B cell (primary cell): ENCODE measurements at regions not wholly inside any gene's neighbourhood (a gene's known extent, or its start where the extent isn't known, plus 50 kb on each side); places are given as distances from the start of the nearest gene placed in this dataset.

Source experiments
- ATAC-seq: fragments of 200-7000 bp; cut with Tn5 transposase; one replicate; pipeline ENCODE4 v1.10.0; 2021; ENCODE audit warnings: low read depth, mild to moderate bottlenecking, moderate number of reproducible peaks, moderate library complexity
- CTCF ChIA-PET: fragments of 350-600 bp; sonication (Branson Sonifier 250); formaldehyde crosslinking; loops from one replicate; lab custom pipeline; 2021; ENCODE audit warnings: antibody characterized with exemption, inconsistent platforms; lab: Charles Lee
- POLR2A ChIA-PET: fragments of 350-600 bp; sonication (Branson Sonifier 250); formaldehyde crosslinking; loops from one replicate; lab custom pipeline; 2021; ENCODE audit warnings: antibody characterized with exemption; lab: Charles Lee
- DNase-seq: peaks from one replicate; pipeline ENCODE4 v3.0.0; 2013
- H2AFZ ChIP-seq: 2 replicates; pipeline ENCODE4 v1.6.1; 2012; ENCODE audit warnings: mild to moderate bottlenecking, low read depth, low read length; ENCODE audit not compliant: insufficient read depth, poor library complexity, severe bottlenecking
- H3K27ac ChIP-seq, 2 donors: 1 replicate in 1 of 2; 2 replicates in 1 of 2; pipeline ENCODE4 v1.5.1; 2012 to 2013; ENCODE audit warnings: low read length in 2 of 2, mild to moderate bottlenecking in 2 of 2, moderate library complexity in 1 of 2
- H3K27me3 ChIP-seq, 4 experiments: fragments of 200-600 bp in 1 of 4; sonication (generic) in 1 of 4; replicated peaks in 1 of 4; 1 replicate in 2 of 4; 2 replicates in 2 of 4; pipeline versions ENCODE4 v1.6.1 to v1.7.0; 2013 to 2016; ENCODE audit warnings: low read length in 3 of 4, mild to moderate bottlenecking in 2 of 4, mixed read lengths in 1 of 4, moderate library complexity in 1 of 4; ENCODE audit not compliant: insufficient read depth in 4 of 4, control insufficient read depth in 3 of 4; ENCODE audit errors: control extremely low read depth in 1 of 4
- H3K36me3 ChIP-seq, 2 experiments: replicated peaks in 1 of 2; 1 replicate in 1 of 2; 2 replicates in 1 of 2; pipeline versions ENCODE4 v1.6.1 to v1.7.1; 2013; ENCODE audit warnings: low read length in 1 of 2; ENCODE audit not compliant: insufficient read depth in 2 of 2, control insufficient read depth in 1 of 2; ENCODE audit errors: control extremely low read depth in 1 of 2, extremely low read depth in 1 of 2
- H3K4me1 ChIP-seq, 2 donors: fragments of 200-600 bp in 1 of 2; sonication (generic) in 1 of 2; 1 replicate in 1 of 2; 2 replicates in 1 of 2; pipeline versions ENCODE4 v1.5.1 to v1.6.1; 2013 to 2017; ENCODE audit warnings: low read length in 2 of 2; ENCODE audit not compliant: control insufficient read depth in 2 of 2, insufficient read depth in 2 of 2
- H3K4me2 ChIP-seq: replicated peaks from 2 replicates; pipeline ENCODE3; 2012; ENCODE audit warnings: mild to moderate bottlenecking, low read depth, low read length; ENCODE audit not compliant: poor library complexity, severe bottlenecking
- H3K4me3 ChIP-seq, 5 experiments: fragments of 200-600 bp in 1 of 5; sonication (generic) in 1 of 5; 1 replicate in 3 of 5; 2 replicates in 2 of 5; pipeline versions ENCODE4 v1.5.1 to v1.7.0; 2011 to 2016; ENCODE audit warnings: low read length in 4 of 5, mild to moderate bottlenecking in 4 of 5, low read depth in 2 of 5, control low read depth in 1 of 5, moderate library complexity in 1 of 5; ENCODE audit not compliant: insufficient read depth in 1 of 5; ENCODE audit errors: control extremely low read depth in 1 of 5, extremely low read depth in 1 of 5
- H3K79me2 ChIP-seq: fragments of 200-600 bp; sonication (generic); one replicate; pipeline ENCODE4 v1.6.0; 2016; ENCODE audit warnings: low read length; ENCODE audit not compliant: control insufficient read depth, insufficient read depth
- H3K9ac ChIP-seq: fragments of 200-600 bp; sonication (generic); 2 replicates; pipeline ENCODE4 v1.6.1; 2017; ENCODE audit warnings: mild to moderate bottlenecking, low read length, moderate library complexity
- H3K9me3 ChIP-seq, 3 donors: one replicate each; pipeline versions ENCODE4 v1.6.1 to v1.7.1; 2013; ENCODE audit warnings: low read length in 2 of 3; ENCODE audit not compliant: control insufficient read depth in 2 of 3, insufficient read depth in 1 of 3; ENCODE audit errors: control extremely low read depth in 1 of 3
- H4K20me1 ChIP-seq: 2 replicates; pipeline ENCODE4 v1.6.0; 2012; ENCODE audit warnings: mild to moderate bottlenecking, low read length; ENCODE audit not compliant: insufficient read depth, control insufficient read depth, poor library complexity, severe bottlenecking
- H3K27ac Mint-ChIP-seq: one replicate; pipeline ENCODE4 v1.8.0; 2021; ENCODE audit warnings: mixed read lengths
- H3K27me3 Mint-ChIP-seq: one replicate; pipeline ENCODE4 v1.8.0; 2021; ENCODE audit warnings: mixed read lengths
- H3K4me1 Mint-ChIP-seq: one replicate; pipeline ENCODE4 v1.8.0; 2021; ENCODE audit warnings: mixed read lengths
- H3K4me3 Mint-ChIP-seq: one replicate; pipeline ENCODE4 v1.8.0; 2021; ENCODE audit warnings: mixed read lengths
- H3K9me3 Mint-ChIP-seq: one replicate; pipeline ENCODE4 v1.8.0; 2022; ENCODE audit warnings: mixed read lengths; ENCODE audit not compliant: insufficient read depth
- EZH2 ChIP-seq: IDR thresholded peaks from 2 replicates; pipeline ENCODE4 v1.6.1; 2012; ENCODE audit warnings: borderline replicate concordance, low read depth, mild to moderate bottlenecking, moderate library complexity, low read length; ENCODE audit not compliant: insufficient read depth, poor library complexity, severe bottlenecking
- WGBS: methylation state at CpG from one replicate; pipeline ENCODE4 v1.1.5; 2013; ENCODE audit warnings: missing lambda C conversion rate; ENCODE audit not compliant: insufficient coverage; 5-methylcytosine and 5-hydroxymethylcytosine counted together
- intact Hi-C: fragments of 100-400 bp; cut with micrococcal nuclease; formaldehyde crosslinking; loops from one replicate; pipeline ENCODE4 v1.10.0; 2022
- TF ChIP-seq, protein P1 (sequence below): fragments of 200-600 bp; IDR thresholded peaks from one replicate; pipeline ENCODE4 v1.8.0; 2022; ENCODE audit warnings: antibody characterized with exemption, mild to moderate bottlenecking

DNA sequence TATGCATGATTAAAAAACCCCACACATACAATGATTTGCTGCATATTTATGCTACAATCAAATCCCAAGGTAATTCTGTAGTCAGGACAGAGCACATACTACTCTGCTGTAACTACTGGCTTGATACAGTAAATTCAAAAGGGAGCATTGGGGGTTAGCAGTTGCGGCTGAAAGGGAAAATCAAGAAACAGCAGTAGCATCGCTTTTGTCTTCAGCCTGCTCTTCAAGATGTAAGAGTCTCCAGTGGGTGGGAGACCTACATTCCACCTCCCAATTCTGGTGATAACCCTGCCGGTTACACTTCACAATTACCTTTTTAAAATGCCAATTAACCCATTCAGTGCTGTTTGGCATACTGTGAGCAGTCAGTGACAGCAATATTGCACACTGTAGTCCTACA is 259.4 kb downstream of the NR2F2 start:
- Histone ChIP-seq H3K9ac (no peak overlapping the region), H3K27me3 (no peaks in the 10 kb centered on the region), H3K4me2 (no peak overlapping the region), H4K20me1 (no peaks in the 10 kb centered on the region), H3K4me3 (no peak overlapping the region), H3K4me1 (no peaks in the 10 kb centered on the region), H3K27ac (no peak overlapping the region), H3K79me2 (no peaks in the 10 kb centered on the region), H3K9me3 (peaks cover 0 to 3% (median 0%) of the 10 kb centered on the region in 3 donors), H3K36me3 (no peaks in the 10 kb centered on the region), H2AFZ (no peak overlapping the region)
- ATAC-seq (no peak), DNase-seq (no peak)
- no peak overlapping the region for H3K27ac Mint-ChIP-seq
- no peaks in the 10 kb centered on the region for H3K27me3 Mint-ChIP-seq
- intact Hi-C loops = no loop called here
- no peak overlapping the region for H3K4me3 Mint-ChIP-seq
- H3K9me3 Mint-ChIP-seq = no peaks in the 10 kb centered on the region
- CTCF ChIA-PET = no interaction called here
- H3K4me1 Mint-ChIP-seq = no peaks in the 10 kb centered on the region
- POLR2A ChIA-PET = no interaction called here
- TF ChIP-seq, protein P1, sequence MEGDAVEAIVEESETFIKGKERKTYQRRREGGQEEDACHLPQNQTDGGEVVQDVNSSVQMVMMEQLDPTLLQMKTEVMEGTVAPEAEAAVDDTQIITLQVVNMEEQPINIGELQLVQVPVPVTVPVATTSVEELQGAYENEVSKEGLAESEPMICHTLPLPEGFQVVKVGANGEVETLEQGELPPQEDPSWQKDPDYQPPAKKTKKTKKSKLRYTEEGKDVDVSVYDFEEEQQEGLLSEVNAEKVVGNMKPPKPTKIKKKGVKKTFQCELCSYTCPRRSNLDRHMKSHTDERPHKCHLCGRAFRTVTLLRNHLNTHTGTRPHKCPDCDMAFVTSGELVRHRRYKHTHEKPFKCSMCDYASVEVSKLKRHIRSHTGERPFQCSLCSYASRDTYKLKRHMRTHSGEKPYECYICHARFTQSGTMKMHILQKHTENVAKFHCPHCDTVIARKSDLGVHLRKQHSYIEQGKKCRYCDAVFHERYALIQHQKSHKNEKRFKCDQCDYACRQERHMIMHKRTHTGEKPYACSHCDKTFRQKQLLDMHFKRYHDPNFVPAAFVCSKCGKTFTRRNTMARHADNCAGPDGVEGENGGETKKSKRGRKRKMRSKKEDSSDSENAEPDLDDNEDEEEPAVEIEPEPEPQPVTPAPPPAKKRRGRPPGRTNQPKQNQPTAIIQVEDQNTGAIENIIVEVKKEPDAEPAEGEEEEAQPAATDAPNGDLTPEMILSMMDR = no peak
- TF ChIP-seq EZH2 = no peak
- 17% methylated on average over 1 of the region's 3 CpGs for WGBS

DNA sequence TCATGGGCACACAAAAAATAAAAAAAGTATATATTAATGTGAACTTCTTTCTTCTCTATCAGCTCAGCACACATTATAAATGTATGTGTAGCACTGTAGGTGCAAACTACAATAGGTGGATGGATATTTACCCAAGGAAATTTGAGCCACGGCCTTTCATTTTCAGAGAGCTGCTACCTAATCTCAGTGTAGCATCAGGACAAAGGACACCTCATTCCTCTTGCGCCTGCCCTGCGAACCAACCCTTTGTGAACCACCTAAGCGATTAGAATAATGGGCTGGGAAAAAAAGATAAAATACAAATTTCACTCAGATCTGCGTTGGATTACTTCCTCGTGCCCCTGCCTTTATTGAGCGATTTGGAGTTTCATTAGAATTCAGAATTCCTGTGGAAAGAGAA is 263.2 kb downstream of the NR2F2 start:
- H3K27ac Mint-ChIP-seq = no peak overlapping the region
- Histone ChIP-seq H2AFZ (no peak overlapping the region), H3K9me3 (peaks cover 0 to under 1% (median 0%) of the 10 kb centered on the region in 3 donors), H3K4me2 (no peak overlapping the region), H3K36me3 (no peaks in the 10 kb centered on the region), H3K27ac (no peak overlapping the region), H3K4me3 (no peak overlapping the region), H3K4me1 (no peaks in the 10 kb centered on the region), H3K79me2 (no peaks in the 10 kb centered on the region), H3K27me3 (no peaks in the 10 kb centered on the region), H3K9ac (no peak overlapping the region), H4K20me1 (no peaks in the 10 kb centered on the region)
- H3K4me1 Mint-ChIP-seq = no peaks in the 10 kb centered on the region
- H3K27me3 Mint-ChIP-seq = no peaks in the 10 kb centered on the region
- 57% methylated on average over 3 of the region's 7 CpGs for WGBS
- intact Hi-C loops = no loop called here
- no peaks in the 10 kb centered on the region for H3K9me3 Mint-ChIP-seq
- no peak for DNase-seq
- ChIA-PET POLR2A (no interaction called here), CTCF (no interaction called here)
- TF ChIP-seq, protein P1 = no peak
- TF ChIP-seq EZH2 = no peak
- no peak for ATAC-seq
- no peak overlapping the region for H3K4me3 Mint-ChIP-seq
